Stimulated activated CD8-positive, alpha-beta memory T cell treated with anti-CD3 and anti-CD28 coated beads, Interleukin-7, amount 100 ng/mL, for 48 hours (primary cell): ENCODE measurements at regions not wholly inside any gene's neighbourhood (a gene's known extent, or its start where the extent isn't known, plus 50 kb on each side); places are given as distances from the start of the nearest gene placed in this dataset.

Source experiments
- DNase-seq, 2 donors: peaks; one replicate each; pipeline ENCODE4 v3.0.0-alpha.2; 2020; ENCODE audit warnings: low read depth in 1 of 2; ENCODE audit errors: extremely low read depth in 1 of 2

DNA sequence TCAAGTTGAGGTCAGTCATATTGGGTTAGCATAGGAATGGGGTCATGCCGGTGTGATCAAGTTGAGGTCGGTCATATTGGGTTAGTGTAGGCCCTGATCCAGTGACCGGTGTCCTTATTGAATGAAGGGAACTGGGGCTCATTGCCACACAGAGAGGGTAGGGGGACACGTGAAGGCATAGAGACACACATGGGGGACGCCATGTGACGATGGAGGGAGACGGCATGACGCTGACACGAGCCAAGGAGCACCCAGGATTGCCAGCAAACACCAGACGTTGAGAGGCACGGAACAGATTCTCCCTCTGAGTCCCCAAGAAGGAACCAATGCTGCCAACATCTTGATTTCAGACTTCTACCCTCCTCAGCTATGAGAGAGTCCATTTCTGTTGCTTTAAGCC, 136.9 kb upstream of the ZBTB40 start:
- no peak for DNase-seq

DNA sequence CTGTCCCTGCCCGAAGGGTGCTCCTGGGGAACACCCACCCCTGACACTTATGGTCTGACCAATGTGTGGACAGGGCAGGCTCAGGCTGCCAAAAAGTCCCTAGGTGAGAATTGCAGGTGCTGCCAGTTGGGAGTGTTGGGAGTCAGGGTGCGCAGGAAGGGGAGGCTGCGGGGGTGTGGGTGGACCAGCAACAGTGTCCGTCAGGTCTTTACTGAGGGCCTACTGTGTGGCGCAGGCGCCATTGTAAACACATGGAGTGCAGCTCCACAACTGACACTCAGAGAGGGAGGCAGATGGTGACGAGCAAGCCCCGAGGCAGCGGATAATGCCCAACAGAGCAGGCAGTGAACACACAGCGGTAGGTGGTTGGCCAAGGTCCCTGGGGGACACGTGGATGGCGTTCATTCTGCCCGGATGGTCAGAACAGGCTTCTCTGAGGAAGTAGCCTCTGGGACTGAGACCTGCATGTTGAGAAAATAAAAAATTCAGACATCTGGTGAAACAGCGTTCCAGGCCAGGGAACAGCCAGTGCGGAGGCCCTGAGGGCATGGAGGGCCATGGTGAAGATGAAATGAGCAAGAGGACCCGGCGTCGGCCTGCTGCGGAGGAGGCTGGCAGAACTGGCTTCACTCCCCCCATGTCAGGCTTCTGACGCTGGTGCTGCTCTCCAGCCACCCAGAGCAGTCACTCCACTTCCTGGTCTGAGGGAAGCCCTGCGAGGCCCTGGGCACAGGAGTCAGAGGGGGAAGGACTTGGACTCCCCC, 136.2 kb upstream of the ZBTB40 start:
- DNase-seq, result no peak

DNA sequence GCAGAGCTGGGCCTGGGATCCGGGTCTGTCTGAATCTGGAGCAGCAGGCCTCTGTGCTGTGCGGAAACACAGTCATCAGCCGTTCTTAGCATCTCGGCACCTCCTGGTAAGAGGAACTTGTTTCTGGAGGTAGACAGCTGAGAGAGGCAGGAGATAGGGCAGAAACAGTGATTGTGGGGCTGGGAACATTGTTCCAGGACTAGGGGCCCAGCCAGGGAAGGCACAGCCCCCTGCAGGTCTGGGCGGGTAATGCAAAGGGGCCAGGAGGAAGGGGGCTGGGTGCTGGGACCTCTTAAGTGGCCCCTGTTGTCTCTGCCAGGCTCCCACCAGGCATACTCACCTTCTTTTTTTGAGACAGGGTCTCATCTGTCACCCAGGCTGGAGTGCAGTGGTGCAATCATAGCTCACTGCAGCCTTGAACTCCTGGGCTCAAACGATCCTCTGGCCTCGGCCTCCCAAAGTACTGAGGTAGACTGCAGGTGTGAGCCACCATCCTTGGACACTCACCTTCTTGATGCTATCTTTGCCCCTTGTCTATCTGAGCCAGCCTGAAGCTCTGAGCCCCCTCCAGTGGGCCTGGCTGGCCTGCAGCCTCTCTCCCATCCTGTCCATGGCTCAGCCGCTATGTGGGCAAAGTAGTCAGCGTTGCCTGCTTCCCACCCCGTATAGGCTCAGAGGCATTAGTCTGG, 134.3 kb upstream of the ZBTB40 start:
- no peak for DNase-seq

GRCh38 chr1:22317920-22318243, 133.8 kb upstream of the ZBTB40 start:
- no peak for DNase-seq

- no peak for DNase-seq
Observed at GRCh38 chr1:22318279-22318981, 133.2 kb upstream of the ZBTB40 start.

GRCh38 chr1:22319608-22320007, 132.0 kb upstream of the ZBTB40 start:
- DNase-seq, result no peak

DNA sequence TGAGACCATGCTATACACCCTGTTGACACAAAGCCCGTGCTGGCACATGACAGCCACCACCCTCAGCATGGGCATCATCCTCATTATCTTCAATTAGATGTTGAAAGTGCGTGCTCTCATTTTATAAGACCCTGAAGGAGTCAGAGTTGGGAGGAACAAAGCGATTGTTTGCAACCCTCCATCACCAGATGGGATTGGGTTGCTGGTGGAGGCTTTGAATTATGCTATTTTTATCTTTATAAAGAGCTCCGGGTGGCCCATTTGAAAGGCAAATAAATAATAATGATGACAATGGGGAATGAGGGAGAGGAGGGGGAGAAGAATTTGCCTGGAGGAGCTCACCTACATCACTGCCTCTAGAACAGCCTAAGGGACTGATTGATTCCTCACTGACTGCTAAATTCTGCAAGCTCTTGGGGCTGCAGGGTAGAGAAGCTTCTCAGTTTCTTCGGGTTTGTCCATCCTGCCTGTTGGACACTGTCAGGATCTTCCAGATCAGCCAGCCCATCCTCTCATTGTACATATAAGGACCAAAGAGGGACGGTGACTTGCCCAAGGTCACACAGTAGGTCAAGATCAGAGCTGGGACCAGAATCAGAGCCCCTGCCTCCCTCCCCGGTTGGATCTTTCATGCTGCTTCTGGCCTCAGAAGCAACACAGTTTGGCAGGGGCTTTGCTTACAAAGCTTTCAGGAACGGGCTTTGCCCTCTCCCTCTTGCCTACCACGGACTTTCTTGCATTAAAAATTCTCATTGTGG, 130.9 kb upstream of the ZBTB40 start:
- DNase-seq, result no peak

DNA sequence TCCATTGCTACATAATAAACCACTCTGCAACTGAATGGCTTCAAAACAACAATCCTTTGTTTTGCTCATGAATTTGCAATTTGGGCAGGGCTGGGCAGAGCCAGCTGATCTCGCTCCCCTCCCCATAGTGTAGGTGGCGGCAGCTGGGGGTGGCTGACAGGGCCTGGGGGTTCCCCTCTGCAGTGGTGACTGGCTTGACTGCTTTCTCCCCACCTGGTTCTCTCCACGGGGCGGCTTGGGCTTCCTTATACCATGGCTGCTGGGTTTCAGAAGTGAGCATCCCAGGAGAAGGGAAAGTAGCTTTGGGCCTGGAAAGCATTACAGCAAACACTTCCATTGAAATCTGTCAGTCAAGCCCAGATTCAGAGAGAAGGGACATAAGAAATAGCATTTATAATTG, 129.7 kb upstream of the ZBTB40 start:
- no peak for DNase-seq

GRCh38 chr1:22323141-22323845, 128.4 kb upstream of the ZBTB40 start:
- no peak for DNase-seq

GRCh38 chr1:22323846-22324504, 127.7 kb upstream of the ZBTB40 start:
- DNase-seq, result no peak

GRCh38 chr1:22325531-22326371, 125.9 kb upstream of the ZBTB40 start:
- DNase-seq, result no peak

GRCh38 chr1:22326372-22326915, 125.2 kb upstream of the ZBTB40 start:
- DNase-seq, result no peak

- DNase-seq, result no peak
Observed at GRCh38 chr1:22326931-22327330, 124.7 kb upstream of the ZBTB40 start.

DNA sequence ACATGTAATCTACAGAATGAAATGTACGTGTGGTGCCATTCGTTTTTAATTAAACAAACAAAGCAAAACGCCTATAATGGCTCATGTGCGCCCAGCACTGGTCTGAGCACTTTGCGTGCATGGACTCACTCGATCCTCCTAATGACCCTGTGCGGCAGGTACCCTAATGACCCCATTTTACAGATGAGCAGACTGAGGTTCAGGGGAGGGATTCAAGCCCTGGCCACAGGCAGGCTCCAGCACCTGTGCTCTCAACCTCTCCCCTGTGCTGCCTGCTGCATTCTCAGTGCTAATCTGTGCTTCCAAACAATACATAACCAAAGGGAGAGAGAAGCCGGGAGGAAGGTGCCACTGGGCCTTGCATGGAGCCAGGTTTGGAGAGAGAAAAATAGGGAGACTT, 124.2 kb upstream of the ZBTB40 start:
- no peak for DNase-seq

DNA sequence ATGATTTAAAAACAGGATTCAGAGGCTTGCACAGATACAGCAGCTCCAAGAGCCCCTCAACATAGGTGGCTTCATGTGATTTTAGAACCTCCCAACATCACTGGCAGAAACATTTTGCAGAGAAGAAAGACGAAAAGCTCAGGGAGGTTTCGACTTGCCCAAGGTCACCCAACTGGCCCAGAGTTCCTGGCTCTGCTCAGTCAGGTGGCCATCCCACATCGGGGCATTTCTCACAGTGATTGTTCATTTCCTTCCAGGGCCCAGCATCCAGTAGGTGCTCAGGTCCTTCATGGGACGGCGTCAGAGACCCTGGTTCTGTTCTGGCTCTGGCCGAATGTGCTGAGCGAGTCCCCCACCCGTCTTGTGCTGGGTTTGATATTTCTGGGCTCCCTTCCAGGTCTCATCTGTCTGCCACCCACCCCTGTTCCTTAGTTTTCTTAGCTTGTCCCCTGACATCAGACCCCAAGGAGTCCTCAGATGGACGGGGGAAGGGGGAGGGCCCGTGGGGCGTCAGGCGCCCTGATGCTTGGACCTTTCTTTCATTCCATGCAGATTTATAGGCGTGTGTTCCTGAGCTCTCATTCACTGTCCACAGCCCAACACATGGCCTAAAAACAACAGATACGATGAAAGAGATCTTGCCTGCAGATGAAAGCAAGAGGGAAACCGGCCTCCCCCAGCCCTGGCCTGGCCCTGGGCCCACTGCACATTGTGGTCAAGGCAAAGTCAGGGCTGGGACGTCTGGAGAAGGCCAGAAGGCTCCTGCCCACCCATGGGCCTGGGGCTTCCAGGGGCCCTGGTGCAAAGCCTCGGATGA, 123.1 kb upstream of the ZBTB40 start:
- DNase-seq, result no peak

DNA sequence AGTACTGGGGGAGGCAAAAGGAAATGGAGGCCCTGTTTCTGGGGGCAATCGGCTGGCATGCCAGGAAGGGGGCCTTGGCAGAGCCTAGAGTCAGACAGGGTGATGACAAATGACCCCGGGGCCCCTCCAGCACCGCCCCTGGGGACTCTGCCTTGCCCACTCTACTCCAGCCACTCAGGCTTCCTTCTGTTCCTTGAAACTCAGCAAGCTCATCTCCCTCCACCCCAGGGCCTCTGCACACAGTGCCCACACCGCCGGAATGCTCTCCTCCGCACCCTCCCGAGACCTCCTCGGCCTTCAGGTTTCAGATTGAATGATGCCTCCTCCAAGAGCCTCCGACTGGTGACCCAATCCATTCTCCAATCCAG, 122.5 kb upstream of the ZBTB40 start:
- no peak for DNase-seq

- DNase-seq, result no peak
Observed at GRCh38 chr1:22330092-22330759, 121.4 kb upstream of the ZBTB40 start.

DNA sequence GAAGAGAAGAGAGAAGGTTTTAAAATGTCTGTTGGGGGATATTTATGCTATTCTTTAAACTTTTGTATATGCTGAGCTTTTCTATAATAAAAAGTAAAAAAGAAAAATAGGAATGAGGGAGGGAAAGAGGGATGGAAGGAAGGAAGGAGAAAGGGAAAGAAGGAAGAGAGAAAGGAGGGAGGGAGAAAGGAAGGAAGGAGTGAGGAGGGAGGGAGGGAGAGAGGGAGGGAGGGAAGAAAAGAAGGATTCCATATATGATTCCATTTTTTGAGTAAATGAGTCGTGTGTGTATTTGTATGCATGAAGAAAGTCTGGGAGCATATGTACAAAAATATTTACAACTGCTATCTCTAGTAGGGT, 120.9 kb upstream of the ZBTB40 start:
- DNase-seq, result no peak
